ENCODE measurements at regions not wholly inside any gene's neighbourhood (a gene's known extent, or its start where the extent isn't known, plus 50 kb on each side); places are given as distances from the start of the nearest gene placed in this dataset.

GRCh38 chr12:127115468-127116035, 1151.4 kb upstream of the TMEM132C start:
- TF ChIP-seq CTCF (IDR thresholded peaks at IDR 0.05) (no peak), POLR2A (IDR thresholded peaks at IDR 0.05) (no peak), POLR2AphosphoS5 (IDR thresholded peaks at IDR 0.05) (no peak)

Data from prostate gland (tissue), 2 donors.